ENCODE measurements at regions not wholly inside any gene's neighbourhood (a gene's known extent, or its start where the extent isn't known, plus 50 kb on each side); places are given as distances from the start of the nearest gene placed in this dataset.

- no peak overlapping the region for H3K9ac ChIP-seq
- CTCF ChIA-PET = no interaction called here
- H3K27me3 ChIP-seq (ENCODE audit: insufficient read depth) = no peaks in the 10 kb centered on the region
- no peak for DNase-seq
- no peak overlapping the region for H3K4me2 ChIP-seq
- TF ChIP-seq TEAD4 (IDR thresholded peaks at IDR 0.05; ENCODE audit: borderline replicate concordance, insufficient read depth) (no peak), CHD2 (IDR thresholded peaks at IDR 0.05; ENCODE audit: low read length, partially characterized antibody) (no peak), POLR2AphosphoS5 (IDR thresholded peaks at IDR 0.05; ENCODE audit: low read depth, low read length) (no peak), CTCF (IDR thresholded peaks at IDR 0.05) (no peak), RCOR1 (IDR thresholded peaks at IDR 0.05; ENCODE audit: low read length) (no peak), MEF2A (IDR thresholded peaks at IDR 0.05; ENCODE audit: borderline replicate concordance, low read depth) (no peak), EP300 (IDR thresholded peaks at IDR 0.05; ENCODE audit: borderline replicate concordance in 1 of 2, low read depth in 1 of 2, low read length in 1 of 2) (no peak), SMC3 (IDR thresholded peaks at IDR 0.05; ENCODE audit: low read depth, low read length) (no peak), FOXJ3 (CRISPR knock-in tag; IDR thresholded peaks at IDR 0.05) (no peak), NRF1 (IDR thresholded peaks at IDR 0.05; ENCODE audit: low read depth, low read length) (no peak), FOXM1 (IDR thresholded peaks at IDR 0.05; ENCODE audit: low read depth) (no peak), ELF1 (IDR thresholded peaks at IDR 0.05) (no peak), YY1 (IDR thresholded peaks at IDR 0.05; ENCODE audit: low read depth) (no peak), RAD21 (IDR thresholded peaks at IDR 0.05; ENCODE audit: low read length) (no peak), TCF12 (IDR thresholded peaks at IDR 0.05) (no peak)
- TF ChIP-seq, protein P1, sequence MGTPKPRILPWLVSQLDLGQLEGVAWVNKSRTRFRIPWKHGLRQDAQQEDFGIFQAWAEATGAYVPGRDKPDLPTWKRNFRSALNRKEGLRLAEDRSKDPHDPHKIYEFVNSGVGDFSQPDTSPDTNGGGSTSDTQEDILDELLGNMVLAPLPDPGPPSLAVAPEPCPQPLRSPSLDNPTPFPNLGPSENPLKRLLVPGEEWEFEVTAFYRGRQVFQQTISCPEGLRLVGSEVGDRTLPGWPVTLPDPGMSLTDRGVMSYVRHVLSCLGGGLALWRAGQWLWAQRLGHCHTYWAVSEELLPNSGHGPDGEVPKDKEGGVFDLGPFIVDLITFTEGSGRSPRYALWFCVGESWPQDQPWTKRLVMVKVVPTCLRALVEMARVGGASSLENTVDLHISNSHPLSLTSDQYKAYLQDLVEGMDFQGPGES (IDR thresholded peaks at IDR 0.05; ENCODE audit: low read depth, low read length) = no peak
- no peak overlapping the region for H3K4me3 ChIP-seq (ENCODE audit: low read depth in 2 of 2, low read length in 1 of 2)
- H3K4me1 ChIP-seq (ENCODE audit: control insufficient read depth in 1 of 2, insufficient read depth in 2 of 2, low read depth in 1 of 2, low read length in 1 of 2) = peaks cover 0 to 2% of the 10 kb centered on the region in 2 experiments; a peak in 1 of 4 replicates
- H4K20me1 ChIP-seq (ENCODE audit: insufficient read depth) = no peaks in the 10 kb centered on the region
- POLR2A ChIA-PET = no interaction called here
- no peaks in the 10 kb centered on the region for H3K79me2 ChIP-seq (ENCODE audit: insufficient read depth)
- H3K36me3 ChIP-seq (replicated peaks in 1 of 2; ENCODE audit: control insufficient read depth in 1 of 2, insufficient read depth in 2 of 2, low read length in 1 of 2) = no peaks in the 10 kb centered on the region
- no peak overlapping the region for H3K27ac ChIP-seq (ENCODE audit: low read depth in 2 of 2, low read length in 1 of 2)
- H3K9me2 ChIP-seq = no peaks in the 10 kb centered on the region
- no peak overlapping the region for H2AFZ ChIP-seq (ENCODE audit: low read depth)
- H3F3A ChIP-seq (replicated peaks; ENCODE audit: insufficient read depth) = no peaks in the 10 kb centered on the region
- H3K9me3 ChIP-seq = peaks cover 4% of the 10 kb centered on the region; the same call in 1 of the 2 replicates
- WGBS (ENCODE audit: low lambda C conversion rate) = 77% methylated on average over 1 of the region's 1 CpG
These were observed 96.9 kb upstream of the KCNJ16 start for GRCh38 chr17:69978056-69978646.

DNA sequence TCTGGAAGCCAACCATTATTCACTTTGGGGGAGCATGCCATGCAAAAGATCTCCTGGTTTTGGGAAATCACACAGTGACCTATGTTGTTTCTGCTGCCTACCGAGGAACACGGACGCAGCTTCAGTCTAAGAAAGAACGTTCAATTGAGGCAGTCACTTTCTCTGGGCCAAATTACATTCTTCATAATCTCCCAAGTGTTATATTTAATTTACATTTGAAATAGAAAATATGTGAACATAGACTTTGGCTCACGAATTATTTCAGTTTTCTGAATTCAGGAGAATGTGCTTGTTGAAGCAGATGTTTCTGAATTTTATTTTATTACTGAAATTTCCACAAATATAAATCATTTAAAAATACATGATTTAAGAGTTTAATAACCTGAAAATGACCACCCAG lies 93.6 kb upstream of the KCNJ16 start:
- POLR2A ChIA-PET = no interaction called here
- CTCF ChIA-PET = no interaction called here
- TF ChIP-seq NFIC (IDR thresholded peaks at IDR 0.05; ENCODE audit: borderline replicate concordance) = no peak
- TF ChIP-seq RAD21 (IDR thresholded peaks at IDR 0.05; ENCODE audit: low read length) = no peak
- TF ChIP-seq MEF2A (IDR thresholded peaks at IDR 0.05; ENCODE audit: borderline replicate concordance, low read depth) = no peak
- no peak for TF ChIP-seq MAX (IDR thresholded peaks at IDR 0.05; ENCODE audit: low read depth)
- no peak for TF ChIP-seq TCF12 (IDR thresholded peaks at IDR 0.05)
- no peak for TF ChIP-seq TEAD4 (IDR thresholded peaks at IDR 0.05; ENCODE audit: borderline replicate concordance, insufficient read depth)
- TF ChIP-seq FOSL2 (IDR thresholded peaks at IDR 0.05; ENCODE audit: borderline replicate concordance, low read depth) = no peak
- no peak for TF ChIP-seq REST (IDR thresholded peaks at IDR 0.05; ENCODE audit: low read depth, low read length)
- TF ChIP-seq RCOR1 (IDR thresholded peaks at IDR 0.05; ENCODE audit: low read length) = no peak
- no peak for TF ChIP-seq GABPA (IDR thresholded peaks at IDR 0.05; ENCODE audit: low read depth)
- TF ChIP-seq SIN3A (IDR thresholded peaks at IDR 0.05; ENCODE audit: borderline replicate concordance, low read depth, low read length) = no peak
- no peak for TF ChIP-seq FOXM1 (IDR thresholded peaks at IDR 0.05; ENCODE audit: low read depth)

More for the DNA sequence above, 93.6 kb upstream of the KCNJ16 start:
- WGBS (ENCODE audit: low lambda C conversion rate) = 68% methylated on average over 5 of the region's 5 CpGs
- Histone ChIP-seq H3K36me3 (replicated peaks in 1 of 2; ENCODE audit: control insufficient read depth in 1 of 2, insufficient read depth in 2 of 2, low read length in 1 of 2) (no peaks in the 10 kb centered on the region), H3K9me3 (no peaks in the 10 kb centered on the region), H3K27ac (ENCODE audit: low read depth in 2 of 2, low read length in 1 of 2) (no peak overlapping the region), H3K4me1 (ENCODE audit: control insufficient read depth in 1 of 2, insufficient read depth in 2 of 2, low read depth in 1 of 2, low read length in 1 of 2) (peaks cover 0 to 2% of the 10 kb centered on the region in 2 experiments; a peak in 1 of 4 replicates), H4K20me1 (ENCODE audit: insufficient read depth) (no peaks in the 10 kb centered on the region), H3K4me2 (no peak overlapping the region), H2AFZ (ENCODE audit: low read depth) (no peak overlapping the region), H3F3A (replicated peaks; ENCODE audit: insufficient read depth) (no peaks in the 10 kb centered on the region), H3K9me2 (no peaks in the 10 kb centered on the region), H3K27me3 (ENCODE audit: insufficient read depth) (no peaks in the 10 kb centered on the region), H3K9ac (no peak overlapping the region), H3K4me3 (ENCODE audit: low read depth in 2 of 2, low read length in 1 of 2) (no peak overlapping the region), H3K79me2 (ENCODE audit: insufficient read depth) (no peaks in the 10 kb centered on the region)
- DNase-seq = no peak

Measured in SK-N-SH (cell line).